GM12874 (cell line): ENCODE measurements at regions not wholly inside any gene's neighbourhood (a gene's known extent, or its start where the extent isn't known, plus 50 kb on each side); places are given as distances from the start of the nearest gene placed in this dataset.

ENCODE experiments used
- TF ChIP-seq, protein P1 (sequence below): IDR thresholded peaks from 2 replicates; pipeline ENCODE4 v1.5.1; 2011; ENCODE audit warnings: low read depth, mild to moderate bottlenecking, control low read depth, low read length, moderate library complexity; ENCODE audit not compliant: insufficient read depth

DNA sequence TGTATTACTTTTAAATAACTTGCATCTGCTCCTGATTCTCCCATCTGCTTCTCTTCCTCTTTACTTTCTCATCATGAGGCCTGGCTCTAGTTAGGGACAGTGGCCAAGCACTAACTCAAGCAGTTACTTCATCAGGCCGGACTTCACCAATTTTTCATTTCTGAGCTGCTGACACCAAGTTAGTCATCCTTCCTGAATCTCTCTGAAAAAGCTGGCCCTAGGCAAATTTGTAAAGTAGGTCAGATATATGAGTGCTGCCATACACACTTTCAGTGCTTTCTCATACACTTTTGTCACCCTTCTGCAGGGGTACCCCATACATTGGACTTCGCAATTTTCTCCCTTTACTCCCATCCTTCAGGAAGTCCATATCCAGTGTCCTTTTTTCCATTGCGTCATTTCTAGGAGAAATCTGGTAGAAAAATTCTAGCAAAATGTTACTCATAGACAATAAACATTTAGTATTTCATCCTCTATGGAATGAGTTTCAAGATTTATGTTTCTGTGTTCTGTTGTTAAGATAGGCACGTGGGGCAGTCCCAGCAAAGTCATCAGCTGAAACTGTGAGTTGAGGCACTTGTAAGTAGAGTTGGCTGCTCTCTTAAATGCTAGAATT is 276.8 kb upstream of the TMPO start:
- TF ChIP-seq, protein P1, sequence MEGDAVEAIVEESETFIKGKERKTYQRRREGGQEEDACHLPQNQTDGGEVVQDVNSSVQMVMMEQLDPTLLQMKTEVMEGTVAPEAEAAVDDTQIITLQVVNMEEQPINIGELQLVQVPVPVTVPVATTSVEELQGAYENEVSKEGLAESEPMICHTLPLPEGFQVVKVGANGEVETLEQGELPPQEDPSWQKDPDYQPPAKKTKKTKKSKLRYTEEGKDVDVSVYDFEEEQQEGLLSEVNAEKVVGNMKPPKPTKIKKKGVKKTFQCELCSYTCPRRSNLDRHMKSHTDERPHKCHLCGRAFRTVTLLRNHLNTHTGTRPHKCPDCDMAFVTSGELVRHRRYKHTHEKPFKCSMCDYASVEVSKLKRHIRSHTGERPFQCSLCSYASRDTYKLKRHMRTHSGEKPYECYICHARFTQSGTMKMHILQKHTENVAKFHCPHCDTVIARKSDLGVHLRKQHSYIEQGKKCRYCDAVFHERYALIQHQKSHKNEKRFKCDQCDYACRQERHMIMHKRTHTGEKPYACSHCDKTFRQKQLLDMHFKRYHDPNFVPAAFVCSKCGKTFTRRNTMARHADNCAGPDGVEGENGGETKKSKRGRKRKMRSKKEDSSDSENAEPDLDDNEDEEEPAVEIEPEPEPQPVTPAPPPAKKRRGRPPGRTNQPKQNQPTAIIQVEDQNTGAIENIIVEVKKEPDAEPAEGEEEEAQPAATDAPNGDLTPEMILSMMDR: no peak

DNA sequence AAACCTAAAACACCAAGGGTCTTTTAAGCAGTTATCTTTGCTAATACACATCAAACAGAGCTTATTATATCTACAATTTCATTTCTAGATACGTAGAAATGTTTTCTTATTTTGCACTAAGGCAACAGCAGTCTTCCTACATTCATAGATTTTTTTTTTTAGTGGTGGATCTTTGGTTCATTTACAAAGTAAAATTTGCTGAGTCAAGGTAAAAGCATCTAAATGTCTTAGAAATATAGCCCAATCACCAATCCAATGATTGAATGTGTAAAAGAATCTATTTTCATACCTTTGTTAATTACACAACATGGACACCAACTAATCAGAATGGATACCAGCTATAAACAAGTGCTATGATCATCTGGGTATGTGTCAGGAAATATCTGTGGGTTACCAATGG is 272.2 kb upstream of the TMPO start:
- TF ChIP-seq, protein P1: no peak

DNA sequence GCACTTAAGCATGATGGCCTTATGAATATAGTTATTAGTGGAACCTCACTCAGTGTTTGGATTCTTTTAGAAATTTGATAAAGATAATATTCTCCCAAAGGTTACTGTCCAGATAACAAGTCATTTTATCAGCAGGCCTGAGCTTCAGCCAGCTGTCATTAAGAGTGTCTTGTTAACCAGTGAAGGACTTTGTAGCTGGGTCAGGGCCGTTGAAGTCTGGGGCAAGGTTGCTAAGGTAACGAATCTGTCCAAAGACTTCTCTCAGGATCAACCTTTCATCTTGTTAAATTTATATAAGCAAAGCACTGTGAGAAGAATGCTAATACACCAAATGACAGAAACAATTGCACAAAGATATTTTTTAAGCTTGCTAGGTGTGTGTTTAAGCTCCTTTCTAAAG is 271.3 kb upstream of the TMPO start:
- TF ChIP-seq, protein P1: no peak

DNA sequence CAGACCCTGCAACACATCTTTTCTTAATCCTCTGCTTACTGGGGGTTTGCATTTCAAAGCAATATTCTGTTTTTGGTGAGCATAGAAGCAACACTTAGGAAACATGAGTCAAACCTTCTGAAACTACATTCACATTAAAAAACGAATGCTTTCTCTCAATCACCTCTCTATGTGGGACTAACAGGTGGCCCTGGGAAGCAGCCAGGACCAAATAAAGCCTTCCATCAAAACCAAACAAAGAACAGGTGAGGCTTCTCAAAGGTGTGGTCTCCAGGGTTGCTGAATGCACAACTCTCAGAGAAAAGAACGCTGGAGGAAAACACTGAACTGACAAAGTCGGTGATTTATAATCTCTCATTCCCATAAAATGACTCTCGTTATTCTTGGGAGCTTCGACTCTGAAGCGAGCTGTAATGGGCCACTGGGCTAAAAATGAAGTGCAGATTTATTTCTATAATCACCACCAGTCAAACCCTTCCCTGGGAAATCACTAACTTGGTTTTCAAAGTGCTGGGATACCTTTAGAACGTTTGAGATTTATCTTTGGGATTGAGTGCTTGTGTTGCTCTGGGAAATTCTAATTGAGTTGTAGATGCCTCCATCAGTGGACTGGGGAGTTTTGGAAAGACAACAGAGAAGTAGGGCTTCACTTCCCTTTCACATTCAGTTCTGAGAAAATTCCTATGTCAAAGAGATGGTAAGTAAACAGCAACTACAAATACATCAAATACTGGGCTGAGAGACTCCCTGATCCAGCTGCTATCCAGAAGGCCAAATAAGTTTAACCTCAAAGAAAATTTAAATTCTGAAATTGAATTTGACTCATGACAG is 262.0 kb upstream of the TMPO start:
- TF ChIP-seq, protein P1: no peak

DNA sequence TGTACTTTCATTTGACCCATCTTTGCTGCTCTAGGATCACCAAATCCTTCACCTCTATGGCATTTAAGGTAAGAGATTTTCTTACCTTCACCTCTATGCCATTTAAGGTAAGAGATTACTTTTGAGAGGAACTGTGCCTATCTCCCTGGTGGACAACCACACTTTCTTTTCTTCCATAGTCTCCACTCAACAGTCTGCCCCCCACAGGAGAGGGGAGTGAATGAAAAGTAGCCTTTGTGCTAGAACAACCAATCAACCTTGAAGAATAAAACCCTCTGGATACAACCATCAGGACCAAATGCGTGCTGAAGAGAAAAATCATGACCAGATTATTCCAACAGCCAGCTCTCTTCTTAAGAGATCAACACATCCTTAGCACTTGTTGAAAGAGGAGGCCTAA is 258.6 kb upstream of the TMPO start:
- TF ChIP-seq, protein P1: no peak

DNA sequence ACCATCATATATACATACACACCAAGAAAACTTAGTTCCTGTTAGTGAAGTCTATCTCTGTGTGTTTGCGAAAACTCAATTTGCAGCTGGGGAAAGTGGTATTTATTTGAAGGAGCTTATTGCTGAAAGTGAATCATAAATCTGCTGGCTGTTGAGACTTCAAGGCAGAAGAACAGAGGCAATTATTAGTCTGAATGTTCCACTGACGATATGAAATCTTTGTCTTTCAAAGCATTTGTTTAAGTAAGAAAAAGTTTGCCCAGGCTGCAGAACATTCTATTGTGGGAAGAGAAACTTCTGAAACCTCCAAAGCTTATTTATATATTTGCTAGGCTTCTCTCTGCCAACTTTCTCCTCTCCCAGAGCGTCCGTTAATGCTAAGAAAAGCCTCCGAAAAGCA is 255.7 kb upstream of the TMPO start:
- TF ChIP-seq, protein P1: no peak

DNA sequence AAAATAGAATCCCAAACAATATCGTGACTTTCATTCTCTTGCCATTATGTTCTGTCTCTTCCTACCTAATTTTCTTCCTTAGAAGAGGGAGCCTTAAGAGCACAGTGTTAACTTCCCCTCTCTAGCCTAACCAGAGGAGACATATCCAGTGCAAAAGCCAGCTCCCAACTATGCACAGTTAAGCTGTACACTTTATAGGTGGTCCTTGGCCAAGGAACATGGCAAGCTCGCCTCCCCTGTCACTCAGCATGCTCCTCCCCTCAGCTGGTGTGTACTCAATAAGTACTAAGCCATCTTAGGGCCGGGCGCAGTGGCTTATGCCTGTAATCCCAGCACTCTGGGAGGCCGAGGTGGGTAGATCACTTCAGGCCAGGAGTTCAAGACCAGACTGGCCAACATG is 255.1 kb upstream of the TMPO start:
- TF ChIP-seq, protein P1: no peak
